ENCODE measurements at regions not wholly inside any gene's neighbourhood (a gene's known extent, or its start where the extent isn't known, plus 50 kb on each side); places are given as distances from the start of the nearest gene placed in this dataset.

DNA sequence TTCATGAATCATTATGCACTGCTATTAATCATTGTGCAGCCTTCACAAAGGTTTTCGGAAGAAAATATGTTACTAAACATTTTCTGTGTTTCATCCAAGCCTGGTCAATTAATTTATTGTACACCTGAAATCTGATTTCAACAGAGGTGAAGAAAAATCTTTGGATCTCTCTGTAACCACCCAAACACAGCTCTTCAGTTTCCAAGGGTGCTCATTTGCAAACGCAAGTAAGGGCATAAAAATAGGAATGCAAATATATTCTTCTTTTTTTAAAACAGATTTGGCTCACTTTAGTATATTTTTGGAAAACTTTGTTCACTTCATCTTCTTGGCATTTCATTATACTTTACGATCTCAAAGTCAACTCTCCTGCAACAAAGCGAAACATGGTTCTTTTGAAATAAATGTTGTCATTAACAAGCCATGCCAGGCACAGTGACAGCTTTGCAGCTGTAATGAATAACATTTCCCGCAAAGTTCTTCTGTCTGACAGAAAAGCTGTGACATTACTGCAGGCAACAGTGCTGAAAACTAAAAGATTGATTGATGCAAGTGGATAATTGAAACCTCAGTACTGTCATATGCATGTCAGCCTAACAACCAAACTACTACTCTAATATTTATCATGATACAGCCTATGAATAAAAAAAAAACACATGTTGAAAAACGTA is 348.3 kb downstream of the FRK start:
- H3K4me3 Mint-ChIP-seq: no peak overlapping the region
- intact Hi-C loops (cut with DNase I, micrococcal nuclease): no loop called here
- DNase-seq: no peak
- POLR2A ChIA-PET: no interaction called here
- H3K27me3 Mint-ChIP-seq: no peaks in the 10 kb centered on the region
- H3K27ac Mint-ChIP-seq: no peak overlapping the region
- CTCF ChIA-PET: interaction anchor here (0.7 kb wide), 1 partner anchor 1150 kb away, joined by 3 read pairs; no protein-coding TSS in a partner anchor
- no peaks in the 10 kb centered on the region for H3K36me3 Mint-ChIP-seq (ENCODE audit: low read depth)
- no peaks in the 10 kb centered on the region for H3K4me1 Mint-ChIP-seq
- no peak for ATAC-seq
- H3K9me3 Mint-ChIP-seq (ENCODE audit: low read depth): no peaks in the 10 kb centered on the region

GRCh38 chr6:115708850-115709249 is 351.8 kb downstream of the FRK start:
- ChIA-PET POLR2A (no interaction called here), CTCF (interaction anchor here (0.6 to 0.7 kb wide), 2 partner anchors 30 to 1682 kb away, joined by 3 read pairs; no protein-coding TSS in a partner anchor)
- Mint-ChIP-seq H3K27ac (no peak overlapping the region), H3K4me1 (no peaks in the 10 kb centered on the region), H3K4me3 (no peak overlapping the region), H3K9me3 (ENCODE audit: low read depth) (no peaks in the 10 kb centered on the region), H3K36me3 (ENCODE audit: low read depth) (no peaks in the 10 kb centered on the region), H3K27me3 (no peaks in the 10 kb centered on the region)
- intact Hi-C loops (cut with DNase I, micrococcal nuclease): no loop called here
- ATAC-seq (no peak), DNase-seq (no peak)

- POLR2A ChIA-PET: no interaction called here
- Mint-ChIP-seq H3K36me3 (ENCODE audit: low read depth) (no peaks in the 10 kb centered on the region), H3K27me3 (no peaks in the 10 kb centered on the region), H3K4me1 (no peaks in the 10 kb centered on the region), H3K4me3 (no peak overlapping the region), H3K27ac (no peak overlapping the region), H3K9me3 (ENCODE audit: low read depth) (peaks cover 10% of the 10 kb centered on the region)
- intact Hi-C loops (cut with DNase I, micrococcal nuclease): no loop called here
- no peak for DNase-seq
- ATAC-seq: no peak
- CTCF ChIA-PET: no interaction called here
These were observed 353.7 kb downstream of the FRK start for GRCh38 chr6:115706981-115707380.

DNA sequence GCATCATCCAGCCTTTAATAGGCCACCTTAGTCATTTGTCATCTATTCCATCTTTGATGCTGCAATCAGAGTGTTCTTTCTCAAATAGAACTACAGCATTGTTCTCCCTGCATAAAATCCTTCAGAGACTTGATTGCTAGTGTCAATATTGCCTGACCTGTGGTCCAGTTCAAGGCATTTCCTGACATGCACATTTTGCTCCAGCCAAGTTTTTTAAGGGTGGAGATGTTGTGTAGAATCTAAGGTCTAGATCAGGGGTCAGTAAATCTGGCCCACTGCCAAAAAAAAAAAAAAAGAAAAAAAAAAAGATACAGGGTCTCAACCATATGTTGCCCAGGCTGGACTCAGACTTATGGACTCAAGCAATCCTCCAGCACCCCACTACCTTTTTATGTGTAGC is 354.4 kb downstream of the FRK start:
- no peak overlapping the region for H3K4me3 Mint-ChIP-seq
- DNase-seq (no peak), ATAC-seq (no peak)
- H3K4me1 Mint-ChIP-seq: no peaks in the 10 kb centered on the region
- intact Hi-C loops (cut with DNase I, micrococcal nuclease): no loop called here
- H3K27ac Mint-ChIP-seq: no peak overlapping the region
- H3K36me3 Mint-ChIP-seq (ENCODE audit: low read depth): no peaks in the 10 kb centered on the region
- CTCF ChIA-PET: interaction anchor here (1.0 kb wide), 1 partner anchor 9 kb away, joined by 3 read pairs; no protein-coding TSS in a partner anchor
- no peaks in the 10 kb centered on the region for H3K27me3 Mint-ChIP-seq
- H3K9me3 Mint-ChIP-seq (ENCODE audit: low read depth): peaks cover 10% of the 10 kb centered on the region
- POLR2A ChIA-PET: no interaction called here

DNA sequence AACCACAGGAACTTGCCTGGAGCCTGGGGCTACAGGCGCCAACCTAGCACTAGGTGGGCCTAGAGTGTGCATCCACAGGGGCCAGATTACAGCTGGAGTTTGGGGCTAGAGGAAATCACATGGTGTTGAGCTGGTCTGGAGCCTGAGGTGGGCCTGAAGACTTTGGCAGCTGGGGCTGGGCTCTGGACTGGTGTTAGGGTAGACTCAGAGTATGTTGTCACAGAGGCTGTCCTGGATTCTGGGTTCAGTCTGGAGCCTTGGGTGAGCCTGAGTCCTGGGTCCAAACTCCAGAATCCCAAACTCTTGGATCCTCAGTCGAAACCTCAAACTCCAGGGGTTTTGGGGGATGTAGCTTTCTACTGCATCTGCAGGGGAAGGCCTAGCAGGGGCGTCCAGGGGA is 356.7 kb downstream of the FRK start:
- CTCF ChIA-PET: interaction anchor here (0.6 kb wide), 1 partner anchor 988 kb away, joined by 4 read pairs; no protein-coding TSS in a partner anchor
- Mint-ChIP-seq H3K27me3 (no peaks in the 10 kb centered on the region), H3K9me3 (ENCODE audit: low read depth) (peaks cover 12% of the 10 kb centered on the region), H3K4me1 (no peaks in the 10 kb centered on the region), H3K4me3 (no peak overlapping the region), H3K36me3 (ENCODE audit: low read depth) (no peaks in the 10 kb centered on the region), H3K27ac (no peak overlapping the region)
- POLR2A ChIA-PET: no interaction called here
- ATAC-seq (no peak), DNase-seq (no peak)
- intact Hi-C loops (cut with DNase I, micrococcal nuclease): no loop called here

DNA sequence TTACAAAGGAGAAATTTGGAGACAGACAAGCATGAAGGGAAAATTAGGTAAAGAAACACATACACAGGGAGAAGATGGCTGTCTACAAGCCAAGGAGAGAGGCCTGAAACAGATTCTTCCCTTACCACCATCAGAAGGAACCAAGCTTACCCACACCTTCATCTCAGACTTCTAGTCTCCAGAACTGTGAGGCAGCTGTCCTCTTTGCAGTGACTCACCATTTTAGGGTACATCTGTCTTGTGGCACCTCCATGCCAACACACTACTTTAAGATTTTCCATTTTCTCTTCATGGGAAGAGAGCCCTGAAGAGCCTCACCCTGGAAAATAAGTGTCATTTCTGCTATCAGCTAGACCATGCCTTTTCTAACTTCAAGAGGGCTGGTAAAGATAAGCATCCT is 369.3 kb downstream of the FRK start:
- POLR2A ChIA-PET: interaction anchor here (0.6 kb wide), 1 partner anchor 1417 kb away, joined by 5 read pairs; no protein-coding TSS in a partner anchor
- Mint-ChIP-seq H3K9me3 (ENCODE audit: low read depth) (peaks cover 2% of the 10 kb centered on the region), H3K4me1 (no peaks in the 10 kb centered on the region), H3K27ac (no peak overlapping the region), H3K27me3 (no peaks in the 10 kb centered on the region), H3K36me3 (ENCODE audit: low read depth) (no peaks in the 10 kb centered on the region), H3K4me3 (no peak overlapping the region)
- intact Hi-C loops (cut with DNase I, micrococcal nuclease): no loop called here
- ATAC-seq: no peak
- no peak for DNase-seq
- CTCF ChIA-PET: interaction anchor here (0.6 kb wide), 1 partner anchor 1467 kb away, joined by 3 read pairs; no protein-coding TSS in a partner anchor

- DNase-seq (no peak), ATAC-seq (no peak)
- ChIA-PET POLR2A (no interaction called here), CTCF (no interaction called here)
- peaks cover 2% of the 10 kb centered on the region for H3K9me3 Mint-ChIP-seq (ENCODE audit: low read depth)
- no peak overlapping the region for H3K4me3 Mint-ChIP-seq
- H3K36me3 Mint-ChIP-seq (ENCODE audit: low read depth): no peaks in the 10 kb centered on the region
- intact Hi-C loops (cut with DNase I, micrococcal nuclease): no loop called here
- no peaks in the 10 kb centered on the region for H3K4me1 Mint-ChIP-seq
- no peak overlapping the region for H3K27ac Mint-ChIP-seq
- no peaks in the 10 kb centered on the region for H3K27me3 Mint-ChIP-seq
These were observed 369.8 kb downstream of the FRK start for GRCh38 chr6:115690854-115691253.

DNA sequence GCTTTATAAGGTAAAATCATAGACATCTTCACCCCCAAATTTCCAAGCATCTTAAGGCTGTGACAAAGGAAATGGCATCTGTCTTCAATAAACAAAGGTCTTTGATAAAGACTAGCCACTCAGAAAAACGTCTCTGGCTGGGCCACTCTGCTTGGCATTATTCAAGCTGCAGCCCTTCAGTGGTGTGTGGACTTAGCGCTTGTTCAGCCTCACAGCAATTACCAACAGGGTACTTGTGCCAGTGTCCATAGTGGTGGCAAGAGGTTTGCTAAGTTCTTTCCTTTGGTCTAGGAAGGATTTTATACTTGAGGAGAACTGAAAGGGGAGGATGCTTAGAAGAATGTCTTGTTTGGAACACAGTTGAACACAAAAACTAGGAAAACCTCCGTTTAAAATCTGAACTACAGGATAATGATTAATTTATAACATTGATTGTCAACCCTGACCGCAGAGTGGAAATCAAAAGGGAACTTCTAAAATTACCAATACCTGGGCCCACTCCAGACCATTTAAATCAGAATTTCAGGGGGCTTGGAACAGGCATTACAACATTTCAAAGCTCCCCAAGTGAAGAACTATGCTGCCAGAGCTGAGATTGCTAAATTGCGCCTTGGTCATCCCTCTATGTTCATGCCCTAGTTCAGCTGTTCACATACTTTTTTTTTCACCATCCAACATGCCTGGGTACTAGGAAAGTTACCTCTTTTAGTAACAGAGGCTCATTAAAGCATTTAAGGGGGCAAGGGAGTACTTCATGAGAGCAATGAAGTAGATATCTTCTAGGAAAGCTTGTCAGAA is 378.5 kb downstream of the FRK start:
- Mint-ChIP-seq H3K27me3 (no peaks in the 10 kb centered on the region), H3K4me3 (no peak overlapping the region), H3K4me1 (no peaks in the 10 kb centered on the region), H3K36me3 (ENCODE audit: low read depth) (no peaks in the 10 kb centered on the region), H3K9me3 (ENCODE audit: low read depth) (no peaks in the 10 kb centered on the region), H3K27ac (no peak overlapping the region)
- intact Hi-C loops (cut with DNase I, micrococcal nuclease): no loop called here
- ATAC-seq (no peak), DNase-seq (no peak)
- ChIA-PET POLR2A (no interaction called here), CTCF (no interaction called here)

DNA sequence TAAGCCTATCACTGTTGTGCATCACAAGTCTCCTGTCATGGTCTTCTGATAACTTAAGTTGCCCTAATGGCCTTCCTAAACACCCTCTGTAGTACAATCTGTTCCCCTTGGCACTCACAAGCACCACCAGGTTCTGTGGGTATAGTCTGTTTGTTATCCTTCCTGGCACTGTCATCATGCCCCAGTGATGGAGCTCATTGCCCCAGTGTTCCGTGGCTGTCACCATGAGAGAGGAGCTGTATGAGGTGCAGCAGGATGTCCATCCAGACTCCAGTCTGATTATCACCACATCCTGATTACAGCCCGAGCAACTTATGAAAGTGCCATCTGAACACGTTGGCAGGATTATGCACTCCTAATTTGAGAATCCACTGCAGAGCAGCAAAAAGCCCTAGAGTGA is 380.1 kb downstream of the FRK start:
- H3K36me3 Mint-ChIP-seq (ENCODE audit: low read depth): no peaks in the 10 kb centered on the region
- no peaks in the 10 kb centered on the region for H3K27me3 Mint-ChIP-seq
- H3K27ac Mint-ChIP-seq: no peak overlapping the region
- no peaks in the 10 kb centered on the region for H3K4me1 Mint-ChIP-seq
- ATAC-seq: no peak
- ChIA-PET CTCF (no interaction called here), POLR2A (no interaction called here)
- no peaks in the 10 kb centered on the region for H3K9me3 Mint-ChIP-seq (ENCODE audit: low read depth)
- no peak overlapping the region for H3K4me3 Mint-ChIP-seq
- DNase-seq: no peak
- intact Hi-C loops (cut with DNase I, micrococcal nuclease): no loop called here

GRCh38 chr6:115677198-115677597 is 383.5 kb downstream of the FRK start:
- DNase-seq (no peak), ATAC-seq (no peak)
- ChIA-PET CTCF (no interaction called here), POLR2A (no interaction called here)
- H3K4me1 Mint-ChIP-seq: no peaks in the 10 kb centered on the region
- H3K9me3 Mint-ChIP-seq (ENCODE audit: low read depth): no peaks in the 10 kb centered on the region
- intact Hi-C loops (cut with DNase I, micrococcal nuclease): no loop called here
- H3K27me3 Mint-ChIP-seq: no peaks in the 10 kb centered on the region
- H3K36me3 Mint-ChIP-seq (ENCODE audit: low read depth): no peaks in the 10 kb centered on the region
- H3K4me3 Mint-ChIP-seq: no peak overlapping the region
- no peak overlapping the region for H3K27ac Mint-ChIP-seq

DNA sequence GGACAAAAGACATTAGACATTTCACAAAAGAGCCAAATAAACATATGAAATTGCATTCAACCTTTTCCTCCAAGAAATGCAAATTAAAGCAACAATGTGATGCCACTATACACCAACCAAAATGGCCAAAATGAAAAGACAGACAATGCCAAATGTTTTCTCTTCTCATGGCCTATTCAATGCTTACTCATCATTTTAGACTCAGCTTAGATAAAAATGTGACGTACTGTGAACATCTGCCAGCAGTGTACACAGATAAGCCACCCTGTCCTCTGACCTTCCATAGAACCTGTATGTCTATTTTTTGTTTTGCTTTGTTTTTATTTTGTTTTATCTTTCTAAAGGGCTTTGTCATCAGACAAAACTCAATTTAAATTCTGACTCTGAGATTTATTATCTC is 385.2 kb downstream of the FRK start:
- Mint-ChIP-seq H3K27ac (no peak overlapping the region), H3K36me3 (ENCODE audit: low read depth) (no peaks in the 10 kb centered on the region), H3K27me3 (no peaks in the 10 kb centered on the region), H3K4me1 (no peaks in the 10 kb centered on the region), H3K9me3 (ENCODE audit: low read depth) (no peaks in the 10 kb centered on the region), H3K4me3 (no peak overlapping the region)
- intact Hi-C loops (cut with DNase I, micrococcal nuclease): no loop called here
- POLR2A ChIA-PET: no interaction called here
- DNase-seq (no peak), ATAC-seq (no peak)
- CTCF ChIA-PET: no interaction called here

- no peak for ATAC-seq
- Mint-ChIP-seq H3K27ac (no peak overlapping the region), H3K27me3 (no peaks in the 10 kb centered on the region), H3K36me3 (ENCODE audit: low read depth) (no peaks in the 10 kb centered on the region), H3K4me3 (no peak overlapping the region), H3K4me1 (no peaks in the 10 kb centered on the region), H3K9me3 (ENCODE audit: low read depth) (no peaks in the 10 kb centered on the region)
- ChIA-PET CTCF (no interaction called here), POLR2A (no interaction called here)
- DNase-seq: no peak
- intact Hi-C loops (cut with DNase I, micrococcal nuclease): no loop called here
These were observed 391.9 kb downstream of the FRK start for GRCh38 chr6:115668781-115669180.
